HG03039 (cell line): ENCODE measurements at regions not wholly inside any gene's neighbourhood (a gene's known extent, or its start where the extent isn't known, plus 50 kb on each side); places are given as distances from the start of the nearest gene placed in this dataset.

Experiments used
- ATAC-seq: cut with Tn5 transposase; IDR thresholded peaks from one replicate; pipeline ENCODE4 v1.9.1; 2021; ENCODE audit warnings: mild to moderate bottlenecking, moderate library complexity; ENCODE audit not compliant: unreplicated experiment

- ATAC-seq, result no peak
Measured at GRCh38 chr12:59839514-59839913, 243.7 kb downstream of the SLC16A7 start.

- ATAC-seq, result no peak
Measured at GRCh38 chr12:59843260-59843843, 247.5 kb downstream of the SLC16A7 start.

DNA sequence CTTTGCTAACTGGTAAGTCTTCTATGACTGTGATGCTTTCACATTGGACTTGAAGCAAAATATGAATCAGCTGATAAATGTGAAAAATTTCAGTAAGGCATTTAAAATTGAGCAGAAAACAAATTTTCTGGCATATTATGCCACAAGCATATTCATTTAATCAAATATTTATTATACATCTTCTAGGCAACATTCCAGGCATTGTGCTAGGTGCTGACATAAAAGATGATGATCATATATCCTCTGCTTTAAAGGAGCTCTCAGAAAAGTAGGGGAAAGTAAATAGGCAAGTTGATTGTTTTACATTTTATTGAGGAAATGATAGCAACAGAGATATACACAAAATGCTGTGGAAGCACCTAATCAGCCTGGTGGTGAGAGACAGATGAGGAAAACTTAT, 248.9 kb downstream of the SLC16A7 start:
- ATAC-seq, result no peak

- ATAC-seq, result no peak
Measured at GRCh38 chr12:59845293-59845692, 249.5 kb downstream of the SLC16A7 start.

DNA sequence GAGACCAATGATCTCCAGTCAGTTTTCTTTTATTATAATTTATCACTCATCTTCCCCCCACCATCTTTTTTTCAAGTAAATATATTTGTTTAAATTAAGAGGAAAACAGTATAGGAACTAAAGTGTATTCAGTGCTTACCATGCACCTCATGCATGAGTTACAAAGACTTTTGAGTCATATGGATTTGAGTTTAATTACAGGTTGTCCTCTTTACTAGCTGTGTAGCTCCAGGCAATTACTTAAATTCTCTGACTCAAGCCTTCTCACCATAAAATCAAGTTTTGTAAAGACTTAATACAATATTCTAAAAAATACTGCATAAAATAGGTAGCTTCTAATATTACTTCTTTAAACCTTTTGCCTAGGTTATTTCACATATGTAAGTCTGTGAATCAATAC, 251.3 kb downstream of the SLC16A7 start:
- no peak for ATAC-seq

- ATAC-seq, result no peak
Measured at GRCh38 chr12:59850268-59850667, 254.4 kb downstream of the SLC16A7 start.

DNA sequence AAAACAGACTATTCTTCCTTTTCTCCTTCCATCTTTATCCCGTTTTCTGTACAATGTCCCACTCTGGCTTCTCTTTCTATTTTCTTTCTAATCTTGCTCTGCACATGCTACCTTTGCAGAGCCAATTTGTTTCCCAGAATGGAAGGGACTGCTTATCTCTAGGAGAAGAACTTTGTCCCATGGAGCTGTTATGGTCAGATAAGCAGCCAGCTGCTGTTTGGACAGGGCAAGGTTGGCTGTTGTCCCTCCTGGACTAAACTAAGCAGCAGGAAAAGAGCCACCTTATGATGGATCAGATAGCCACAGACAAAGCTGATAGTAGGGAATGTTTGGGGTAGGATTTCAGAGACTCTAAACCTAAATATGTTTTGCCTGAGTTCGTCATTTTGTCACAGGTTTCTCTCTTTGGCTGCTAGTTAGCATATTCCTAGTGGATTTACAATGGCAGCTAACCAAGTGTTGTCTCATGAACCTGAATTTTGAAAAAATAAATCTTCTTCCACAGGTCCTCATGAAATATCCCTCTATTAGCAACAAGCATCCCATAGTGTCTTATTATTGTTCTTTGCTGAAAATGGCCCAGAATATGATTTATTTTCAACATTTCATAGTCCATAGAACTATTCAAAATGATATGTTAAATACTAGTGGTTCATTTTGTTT, 262.8 kb downstream of the SLC16A7 start:
- no peak for ATAC-seq

- ATAC-seq, result no peak
Measured at GRCh38 chr12:59859171-59859510, 263.3 kb downstream of the SLC16A7 start.

DNA sequence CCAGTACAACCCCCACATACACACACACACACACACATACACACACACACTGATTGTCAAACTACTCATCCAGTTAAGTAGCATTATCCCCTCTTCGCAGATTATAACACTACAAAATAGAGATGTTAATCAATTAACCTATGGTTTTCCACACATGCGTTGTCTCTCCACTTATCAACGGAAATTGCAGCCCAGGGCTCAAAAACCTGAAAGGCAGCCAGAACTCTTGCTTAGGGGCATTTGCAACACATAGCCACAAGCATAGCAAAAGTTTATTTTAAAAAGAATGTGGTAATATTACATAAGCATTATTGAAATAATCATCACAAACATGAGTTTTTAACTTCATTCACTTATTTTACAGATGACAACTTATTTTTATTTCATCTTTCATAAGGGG, 265.8 kb downstream of the SLC16A7 start:
- ATAC-seq, result no peak

- ATAC-seq, result no peak
Measured at GRCh38 chr12:59867055-59867454, 271.2 kb downstream of the SLC16A7 start.

- ATAC-seq, result no peak
Measured at GRCh38 chr12:59867689-59868088, 271.9 kb downstream of the SLC16A7 start.

GRCh38 chr12:59871779-59872178, 275.9 kb downstream of the SLC16A7 start:
- no peak for ATAC-seq

- no peak for ATAC-seq
Measured at GRCh38 chr12:59873136-59873535, 277.3 kb downstream of the SLC16A7 start.

GRCh38 chr12:59874781-59875180, 279.0 kb downstream of the SLC16A7 start:
- ATAC-seq, result no peak

- ATAC-seq, result no peak
Measured at GRCh38 chr12:59886131-59886733, 290.4 kb downstream of the SLC16A7 start.

- ATAC-seq, result no peak
Measured at GRCh38 chr12:59887178-59887577, 291.3 kb downstream of the SLC16A7 start.

- no peak for ATAC-seq
Measured at GRCh38 chr12:59890896-59891579, 295.2 kb downstream of the SLC16A7 start.

- ATAC-seq, result no peak
Measured at GRCh38 chr12:59895166-59895775, 299.4 kb downstream of the SLC16A7 start.

GRCh38 chr12:59904874-59905521, 309.2 kb downstream of the SLC16A7 start:
- no peak for ATAC-seq

DNA sequence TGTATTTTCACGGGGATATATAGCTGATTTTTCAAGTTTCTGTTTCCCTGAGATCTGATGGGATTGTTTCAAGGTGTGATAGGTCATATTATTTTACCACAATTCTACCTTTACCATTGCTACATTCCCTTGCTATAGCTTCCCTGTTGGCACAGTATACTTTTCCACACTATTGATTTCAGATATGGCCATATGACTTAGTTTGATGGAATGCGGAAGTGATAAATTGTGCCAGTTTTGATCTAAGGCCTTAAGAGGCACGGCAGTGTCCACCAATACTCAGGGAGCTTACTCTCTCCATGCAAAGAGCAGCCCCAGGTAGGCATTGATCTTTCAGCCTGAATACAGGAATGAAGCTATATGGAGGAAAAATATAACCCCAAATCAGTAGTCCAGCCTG, 315.7 kb downstream of the SLC16A7 start:
- no peak for ATAC-seq

DNA sequence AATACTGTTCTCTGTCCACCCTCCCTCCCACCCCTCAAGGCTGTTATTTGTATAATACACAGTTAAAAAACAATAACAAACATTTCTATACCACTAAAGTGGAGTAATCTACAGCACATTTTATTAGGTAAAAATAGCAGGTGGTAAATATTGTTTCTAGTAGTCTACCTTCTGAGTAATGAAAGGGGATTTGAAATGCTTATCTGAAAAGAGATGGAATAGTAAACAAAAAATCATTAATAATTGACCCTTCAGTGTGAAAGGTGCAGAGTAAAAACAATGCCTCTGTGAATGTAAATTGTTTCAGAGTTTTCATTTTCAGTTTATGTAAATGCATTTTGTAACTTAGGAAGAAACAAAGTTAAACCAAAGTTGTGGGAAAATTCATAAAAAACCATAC, 321.2 kb downstream of the SLC16A7 start:
- no peak for ATAC-seq
